ENCODE measurements at regions not wholly inside any gene's neighbourhood (a gene's known extent, or its start where the extent isn't known, plus 50 kb on each side); places are given as distances from the start of the nearest gene placed in this dataset.
A peak's percentile ranks its signal among the peaks of the same experiment; 100 is the strongest.

- DNase-seq = no peak
Measured at GRCh38 chr6:143594647-143595046, 83.1 kb upstream of the PHACTR2 start.

GRCh38 chr6:143592335-143592734, 80.8 kb upstream of the FUCA2 start:
- DNase-seq = no peak

GRCh38 chr6:143591441-143591840, 79.9 kb upstream of the FUCA2 start:
- DNase-seq = no peak

GRCh38 chr6:143589162-143589561, 77.6 kb upstream of the FUCA2 start:
- DNase-seq = no peak

- no peak for DNase-seq
Measured at GRCh38 chr6:143586557-143586956, 75.0 kb upstream of the FUCA2 start.

- no peak for DNase-seq
Measured at GRCh38 chr6:143585716-143586115, 74.2 kb upstream of the FUCA2 start.

- no peak for DNase-seq
Measured at GRCh38 chr6:143585241-143585640, 73.7 kb upstream of the FUCA2 start.

GRCh38 chr6:143583542-143584327, 72.2 kb upstream of the FUCA2 start:
- DNase-seq = no peak

GRCh38 chr6:143581835-143582480, 70.4 kb upstream of the FUCA2 start:
- DNase-seq = no peak

- no peak for DNase-seq
Measured at GRCh38 chr6:143579703-143580102, 68.2 kb upstream of the FUCA2 start.

- no peak for DNase-seq
Measured at GRCh38 chr6:143578054-143578453, 66.5 kb upstream of the FUCA2 start.

- DNase-seq = no peak
Measured at GRCh38 chr6:143575901-143576426, 64.4 kb upstream of the FUCA2 start.

GRCh38 chr6:143575440-143575839, 63.9 kb upstream of the FUCA2 start:
- peak; percentile 27 for DNase-seq

- DNase-seq = no peak
Measured at GRCh38 chr6:143570147-143570853, 58.8 kb upstream of the FUCA2 start.

- DNase-seq = no peak
Measured at GRCh38 chr6:143569040-143569439, 57.5 kb upstream of the FUCA2 start.

- no peak for DNase-seq
Measured at GRCh38 chr6:143564484-143565017, 53.0 kb upstream of the FUCA2 start.

- no peak for DNase-seq
Measured at GRCh38 chr6:143562143-143562542, 50.6 kb upstream of the FUCA2 start.

All from occipital lobe (tissue), 1 donor.